Keratinocyte (primary cell): ENCODE measurements at regions not wholly inside any gene's neighbourhood (a gene's known extent, or its start where the extent isn't known, plus 50 kb on each side); places are given as distances from the start of the nearest gene placed in this dataset.

Experiments used
- DNase-seq: peaks from one replicate; pipeline ENCODE4 v3.0.0-alpha.2; 2011; ENCODE audit warnings: low read depth, missing footprints, low spot score
- FAIRE-seq: peaks from 2 replicates; lab custom pipeline; 2011; peaks lifted over from hg19 to GRCh38; lab: Jason Lieb, UNC
- H2AFZ ChIP-seq: 2 replicates; pipeline ENCODE4 v1.6.0; 2012; ENCODE audit warnings: low read length, control low read depth, inconsistent platforms; ENCODE audit not compliant: control insufficient read depth
- H3K27ac ChIP-seq: 2 replicates; pipeline ENCODE4 v1.5.1; 2011; ENCODE audit warnings: low read length; ENCODE audit not compliant: control insufficient read depth, insufficient read depth
- H3K27me3 ChIP-seq: 3 replicates; pipeline ENCODE4 v1.6.0; 2011; ENCODE audit warnings: low read length; ENCODE audit not compliant: control insufficient read depth, insufficient read depth; ENCODE audit errors: extremely low read depth
- H3K36me3 ChIP-seq, 2 experiments: 2 replicates in 1 of 2; 3 replicates in 1 of 2; pipeline ENCODE4 v1.5.1; 2011; ENCODE audit warnings: low read length in 2 of 2, mild to moderate bottlenecking in 1 of 2; ENCODE audit not compliant: control insufficient read depth in 2 of 2, insufficient read depth in 2 of 2; ENCODE audit errors: extremely low read depth in 1 of 2
- H3K4me1 ChIP-seq: 3 replicates; pipeline ENCODE4 v1.5.1; 2011; ENCODE audit warnings: low read length; ENCODE audit not compliant: control insufficient read depth, insufficient read depth; ENCODE audit errors: extremely low read depth
- H3K4me2 ChIP-seq: 3 replicates; pipeline ENCODE4 v1.6.0; 2011; ENCODE audit warnings: low read depth, low read length; ENCODE audit not compliant: control insufficient read depth, insufficient read depth; ENCODE audit errors: extremely low read depth
- H3K4me3 ChIP-seq, 3 experiments: fragments of 200-600 bp in 1 of 3; sonication (generic) in 1 of 3; 2 replicates in 2 of 3; 3 replicates in 1 of 3; pipeline ENCODE4 v1.5.1; 2011 to 2016; ENCODE audit warnings: low read length in 3 of 3, mild to moderate bottlenecking in 3 of 3, control low read depth in 2 of 3, inconsistent platforms in 1 of 3, low read depth in 1 of 3, mixed read lengths in 1 of 3, mixed run types in 1 of 3, moderate library complexity in 1 of 3; ENCODE audit not compliant: control insufficient read depth in 2 of 3, insufficient read depth in 2 of 3; ENCODE audit errors: extremely low read depth in 1 of 3
- H3K79me2 ChIP-seq: 2 replicates; pipeline ENCODE4 v1.6.0; 2012; ENCODE audit warnings: low read length; ENCODE audit not compliant: control insufficient read depth, insufficient read depth
- H3K9ac ChIP-seq: 3 replicates; pipeline ENCODE4 v1.6.0; 2011; ENCODE audit warnings: low read length; ENCODE audit not compliant: control insufficient read depth, insufficient read depth; ENCODE audit errors: extremely low read depth
- H3K9me1 ChIP-seq: 3 replicates; pipeline ENCODE4 v1.6.0; 2011; ENCODE audit warnings: low read length; ENCODE audit not compliant: control insufficient read depth, insufficient read depth; ENCODE audit errors: extremely low read depth
- H3K9me3 ChIP-seq: 2 replicates; pipeline ENCODE4 v1.5.1; 2012; ENCODE audit warnings: low read depth, low read length; ENCODE audit not compliant: control insufficient read depth
- H4K20me1 ChIP-seq: 3 replicates; pipeline ENCODE4 v1.6.0; 2011; ENCODE audit warnings: low read length; ENCODE audit not compliant: control insufficient read depth, insufficient read depth; ENCODE audit errors: extremely low read depth
- EZH2 ChIP-seq: IDR thresholded peaks from one replicate; pipeline ENCODE4 v1.6.1; 2012; ENCODE audit warnings: inconsistent platforms, mild to moderate bottlenecking, low read length, moderate library complexity
- dilution Hi-C: fragments of 300-500 bp; cut with MboI; formaldehyde crosslinking; loops from one replicate; pipeline ENCODE4 v1.7.0; 2020; ENCODE audit warnings: low sequenced_read_pairs; ENCODE audit not compliant: extremely low pct_ligation_motif_present
- TF ChIP-seq, protein P1 (sequence below), 3 experiments: IDR thresholded peaks in 1 of 3; conservative IDR thresholded peaks in 1 of 3; optimal IDR thresholded peaks in 1 of 3; 2 replicates in 2 of 3; 3 replicates in 1 of 3; pipeline versions ENCODE3 to v1.5.1; 2011; ENCODE audit warnings: low read length in 3 of 3, mild to moderate bottlenecking in 3 of 3, moderate library complexity in 2 of 3, control low read depth in 1 of 3, inconsistent platforms in 1 of 3; ENCODE audit not compliant: insufficient read depth in 2 of 3; ENCODE audit errors: extremely low read depth in 1 of 3

- no peak for DNase-seq
- Histone ChIP-seq H3K9me1 (no peaks in the 10 kb centered on the region), H3K4me3 (no peak overlapping the region), H4K20me1 (no peaks in the 10 kb centered on the region), H3K9me3 (no peaks in the 10 kb centered on the region), H3K4me1 (no peaks in the 10 kb centered on the region), H3K9ac (no peak overlapping the region), H3K79me2 (no peaks in the 10 kb centered on the region), H2AFZ (no peak overlapping the region), H3K27me3 (no peaks in the 10 kb centered on the region), H3K27ac (no peak overlapping the region), H3K4me2 (no peak overlapping the region), H3K36me3 (no peaks in the 10 kb centered on the region)
- dilution Hi-C loops, result no loop called here
- FAIRE-seq, result no peak
- TF ChIP-seq, protein P1, sequence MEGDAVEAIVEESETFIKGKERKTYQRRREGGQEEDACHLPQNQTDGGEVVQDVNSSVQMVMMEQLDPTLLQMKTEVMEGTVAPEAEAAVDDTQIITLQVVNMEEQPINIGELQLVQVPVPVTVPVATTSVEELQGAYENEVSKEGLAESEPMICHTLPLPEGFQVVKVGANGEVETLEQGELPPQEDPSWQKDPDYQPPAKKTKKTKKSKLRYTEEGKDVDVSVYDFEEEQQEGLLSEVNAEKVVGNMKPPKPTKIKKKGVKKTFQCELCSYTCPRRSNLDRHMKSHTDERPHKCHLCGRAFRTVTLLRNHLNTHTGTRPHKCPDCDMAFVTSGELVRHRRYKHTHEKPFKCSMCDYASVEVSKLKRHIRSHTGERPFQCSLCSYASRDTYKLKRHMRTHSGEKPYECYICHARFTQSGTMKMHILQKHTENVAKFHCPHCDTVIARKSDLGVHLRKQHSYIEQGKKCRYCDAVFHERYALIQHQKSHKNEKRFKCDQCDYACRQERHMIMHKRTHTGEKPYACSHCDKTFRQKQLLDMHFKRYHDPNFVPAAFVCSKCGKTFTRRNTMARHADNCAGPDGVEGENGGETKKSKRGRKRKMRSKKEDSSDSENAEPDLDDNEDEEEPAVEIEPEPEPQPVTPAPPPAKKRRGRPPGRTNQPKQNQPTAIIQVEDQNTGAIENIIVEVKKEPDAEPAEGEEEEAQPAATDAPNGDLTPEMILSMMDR (optimal IDR thresholded peaks at IDR 0.05 in 1 of 3, IDR thresholded peaks at IDR 0.05 in 1 of 3, conservative IDR thresholded peaks at IDR 0.05 in 1 of 3; ENCODE audit: extremely low read depth in 1 of 3, insufficient read depth in 2 of 3, low read length in 3 of 3), result no peak
- TF ChIP-seq EZH2, result no peak
These were observed 1794.5 kb downstream of the PCDH9 start for GRCh38 chr13:65435590-65435989.

DNA sequence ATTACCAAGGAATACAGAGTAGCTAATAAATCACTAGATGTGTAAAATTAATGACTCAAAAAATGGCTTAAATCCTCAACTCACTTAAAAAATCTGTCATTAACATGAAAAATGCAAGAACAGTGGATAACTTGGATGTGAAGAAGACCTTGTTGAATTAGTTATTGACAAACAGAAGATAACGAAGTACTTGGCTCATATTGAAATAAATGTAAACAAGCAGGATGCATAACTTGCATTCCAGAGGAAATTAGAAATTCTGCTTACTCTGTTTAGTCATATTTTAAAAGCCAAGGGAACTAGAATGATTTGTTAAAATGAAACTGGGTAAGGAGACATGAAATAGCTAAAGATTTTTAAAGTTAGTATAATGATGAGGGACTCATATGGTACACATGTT is 1812.2 kb downstream of the PCDH9 start:
- Histone ChIP-seq H3K9ac (no peak overlapping the region), H3K4me3 (no peak overlapping the region), H3K79me2 (no peaks in the 10 kb centered on the region), H2AFZ (no peak overlapping the region), H3K36me3 (no peaks in the 10 kb centered on the region), H3K4me2 (no peak overlapping the region), H3K4me1 (no peaks in the 10 kb centered on the region), H4K20me1 (no peaks in the 10 kb centered on the region), H3K27ac (no peak overlapping the region), H3K9me1 (no peaks in the 10 kb centered on the region), H3K27me3 (no peaks in the 10 kb centered on the region), H3K9me3 (peaks cover 1% of the 10 kb centered on the region)
- dilution Hi-C loops, result no loop called here
- no peak for FAIRE-seq
- TF ChIP-seq, protein P1 (optimal IDR thresholded peaks at IDR 0.05 in 1 of 3, IDR thresholded peaks at IDR 0.05 in 1 of 3, conservative IDR thresholded peaks at IDR 0.05 in 1 of 3; ENCODE audit: extremely low read depth in 1 of 3, insufficient read depth in 2 of 3, low read length in 3 of 3), result no peak
- no peak for TF ChIP-seq EZH2
- DNase-seq, result no peak
